Neural progenitor cell (in vitro differentiated cells): ENCODE measurements at regions not wholly inside any gene's neighbourhood (a gene's known extent, or its start where the extent isn't known, plus 50 kb on each side); places are given as distances from the start of the nearest gene placed in this dataset.

Experiments
- DNase-seq: peaks from one replicate; pipeline ENCODE4 v3.0.0-alpha.2; 2016; ENCODE audit warnings: low spot score
- H2AFZ ChIP-seq: fragments of 200-600 bp; sonication (generic); replicated peaks from 2 replicates; pipeline ENCODE4 v1.6.1; 2016; ENCODE audit warnings: antibody characterized with exemption
- H3F3A ChIP-seq: fragments of 200-600 bp; sonication (generic); 2 replicates; pipeline ENCODE4 v1.6.1; 2016; ENCODE audit warnings: antibody characterized with exemption, low read depth
- H3K27ac ChIP-seq: fragments of 200-600 bp; sonication (generic); 2 replicates; pipeline ENCODE4 v1.5.1; 2016; ENCODE audit warnings: mild to moderate bottlenecking
- H3K27me3 ChIP-seq: fragments of 200-600 bp; sonication (generic); 2 replicates; pipeline ENCODE4 v1.6.1; 2016; ENCODE audit warnings: mild to moderate bottlenecking, moderate library complexity
- H3K36me3 ChIP-seq: fragments of 200-600 bp; sonication (generic); 2 replicates; pipeline ENCODE4 v1.5.1; 2016
- H3K4me1 ChIP-seq: fragments of 200-600 bp; sonication (generic); 2 replicates; pipeline ENCODE4 v1.6.1; 2016; ENCODE audit warnings: mixed run types
- H3K4me2 ChIP-seq: fragments of 200-600 bp; sonication (generic); 2 replicates; pipeline ENCODE4 v1.6.1; 2016
- H3K4me3 ChIP-seq: fragments of 200-600 bp; sonication (generic); 2 replicates; pipeline ENCODE4 v1.5.1; 2016
- H3K79me2 ChIP-seq: fragments of 200-600 bp; sonication (generic); 2 replicates; pipeline ENCODE4 v1.6.1; 2016; ENCODE audit warnings: low read depth
- H3K9ac ChIP-seq: fragments of 200-600 bp; sonication (generic); 2 replicates; pipeline ENCODE4 v1.6.1; 2016
- H3K9me3 ChIP-seq: fragments of 200-600 bp; sonication (generic); 2 replicates; pipeline ENCODE4 v1.5.1; 2016; ENCODE audit warnings: low read depth
- H4K20me1 ChIP-seq: fragments of 200-600 bp; sonication (generic); 2 replicates; pipeline ENCODE4 v1.6.1; 2016; ENCODE audit warnings: low read depth
- H3K27ac Mint-ChIP-seq: 3 replicates; pipeline ENCODE4 v1.8.0; 2021; ENCODE audit warnings: mixed read lengths
- H3K27me3 Mint-ChIP-seq: 2 replicates; pipeline ENCODE4 v1.8.0; 2022; ENCODE audit warnings: low read depth, mild to moderate bottlenecking, inconsistent platforms, moderate library complexity, mixed read lengths; ENCODE audit not compliant: insufficient read depth
- H3K36me3 Mint-ChIP-seq: 3 replicates; pipeline ENCODE4 v1.8.0; 2021; ENCODE audit warnings: mixed read lengths
- H3K4me1 Mint-ChIP-seq: 3 replicates; pipeline ENCODE4 v1.8.0; 2021; ENCODE audit warnings: mixed read lengths
- H3K4me3 Mint-ChIP-seq: 3 replicates; pipeline ENCODE4 v1.8.0; 2021; ENCODE audit warnings: mild to moderate bottlenecking, moderate library complexity, mixed read lengths
- H3K9me3 Mint-ChIP-seq: 3 replicates; pipeline ENCODE4 v1.8.0; 2020; ENCODE audit warnings: mixed read lengths
- EZH2 ChIP-seq: fragments of 200-600 bp; sonication (generic); IDR thresholded peaks from 2 replicates; pipeline ENCODE4 v1.6.1; 2017; ENCODE audit warnings: antibody characterized with exemption, mild to moderate bottlenecking, moderate library complexity
- EZH2phosphoT487 ChIP-seq: fragments of 200-600 bp; sonication (generic); IDR thresholded peaks from 2 replicates; pipeline ENCODE4 v1.6.1; 2017; ENCODE audit warnings: antibody characterized with exemption
- TF ChIP-seq, protein P1 (sequence below): fragments of 200-600 bp; sonication (generic); IDR thresholded peaks from 2 replicates; pipeline ENCODE4 v1.5.1; 2017; ENCODE audit warnings: antibody characterized with exemption, mild to moderate bottlenecking

DNA sequence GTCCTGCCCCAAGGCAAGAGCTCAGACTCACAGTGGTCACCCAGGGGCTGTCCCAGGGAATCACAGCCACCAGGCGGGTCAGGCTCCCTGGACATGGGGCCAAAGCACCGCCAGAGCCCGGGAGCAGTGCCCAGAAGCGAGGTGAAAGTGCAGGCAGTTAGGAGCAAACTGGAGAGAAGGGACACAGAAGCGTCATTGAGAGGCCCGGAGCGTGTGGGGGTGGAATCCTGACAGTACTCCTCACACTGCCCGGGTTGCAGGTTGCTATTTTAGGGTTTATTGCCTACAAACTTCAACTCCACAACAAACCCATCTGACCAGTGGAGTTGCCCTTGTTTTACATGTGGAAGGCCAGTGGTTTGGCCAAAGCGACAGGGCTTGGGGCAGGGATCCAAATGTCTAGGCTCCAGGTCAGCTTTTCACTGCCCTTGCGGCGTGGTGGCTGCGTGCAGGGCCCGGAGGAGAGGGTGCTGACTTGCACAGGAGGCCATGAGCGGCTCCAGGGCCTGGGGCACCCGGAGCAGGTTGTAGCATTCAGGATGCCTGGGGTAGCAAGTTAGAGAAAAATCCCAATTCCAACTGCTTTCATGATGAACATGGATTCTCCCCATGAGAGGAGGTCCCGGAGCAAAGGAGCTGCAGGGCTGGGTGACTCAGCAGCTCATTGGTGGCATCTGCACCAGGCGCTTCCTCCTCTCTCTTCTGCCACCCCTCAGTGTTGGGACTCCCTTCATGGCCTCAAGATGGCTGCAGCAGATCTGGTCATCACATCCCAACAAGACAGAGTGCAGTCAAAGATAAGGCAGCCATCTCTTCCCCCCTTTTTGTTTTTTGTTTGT, 112.3 kb upstream of the NCOR2 start:
- Histone ChIP-seq H3K4me1 (peaks cover 13% of the 10 kb centered on the region), H3K4me3 (no peak overlapping the region), H3K4me2 (no peak overlapping the region), H3F3A (peaks cover 13% of the 10 kb centered on the region), H3K79me2 (no peaks in the 10 kb centered on the region), H3K9ac (no peak overlapping the region), H4K20me1 (no peaks in the 10 kb centered on the region), H3K27ac (no peak overlapping the region), H3K9me3 (no peaks in the 10 kb centered on the region), H3K27me3 (no peaks in the 10 kb centered on the region), H3K36me3 (no peaks in the 10 kb centered on the region), H2AFZ (no peak overlapping the region)
- no peak overlapping the region for H3K4me3 Mint-ChIP-seq
- H3K27ac Mint-ChIP-seq: no peak overlapping the region
- H3K36me3 Mint-ChIP-seq: no peaks in the 10 kb centered on the region
- TF ChIP-seq EZH2phosphoT487 (no peak), EZH2 (no peak)
- TF ChIP-seq, protein P1, sequence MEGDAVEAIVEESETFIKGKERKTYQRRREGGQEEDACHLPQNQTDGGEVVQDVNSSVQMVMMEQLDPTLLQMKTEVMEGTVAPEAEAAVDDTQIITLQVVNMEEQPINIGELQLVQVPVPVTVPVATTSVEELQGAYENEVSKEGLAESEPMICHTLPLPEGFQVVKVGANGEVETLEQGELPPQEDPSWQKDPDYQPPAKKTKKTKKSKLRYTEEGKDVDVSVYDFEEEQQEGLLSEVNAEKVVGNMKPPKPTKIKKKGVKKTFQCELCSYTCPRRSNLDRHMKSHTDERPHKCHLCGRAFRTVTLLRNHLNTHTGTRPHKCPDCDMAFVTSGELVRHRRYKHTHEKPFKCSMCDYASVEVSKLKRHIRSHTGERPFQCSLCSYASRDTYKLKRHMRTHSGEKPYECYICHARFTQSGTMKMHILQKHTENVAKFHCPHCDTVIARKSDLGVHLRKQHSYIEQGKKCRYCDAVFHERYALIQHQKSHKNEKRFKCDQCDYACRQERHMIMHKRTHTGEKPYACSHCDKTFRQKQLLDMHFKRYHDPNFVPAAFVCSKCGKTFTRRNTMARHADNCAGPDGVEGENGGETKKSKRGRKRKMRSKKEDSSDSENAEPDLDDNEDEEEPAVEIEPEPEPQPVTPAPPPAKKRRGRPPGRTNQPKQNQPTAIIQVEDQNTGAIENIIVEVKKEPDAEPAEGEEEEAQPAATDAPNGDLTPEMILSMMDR: no peak
- H3K27me3 Mint-ChIP-seq: peaks cover 48% of the 10 kb centered on the region
- no peak for DNase-seq
- peaks cover 62% of the 10 kb centered on the region for H3K4me1 Mint-ChIP-seq
- peaks cover 9% of the 10 kb centered on the region for H3K9me3 Mint-ChIP-seq

DNA sequence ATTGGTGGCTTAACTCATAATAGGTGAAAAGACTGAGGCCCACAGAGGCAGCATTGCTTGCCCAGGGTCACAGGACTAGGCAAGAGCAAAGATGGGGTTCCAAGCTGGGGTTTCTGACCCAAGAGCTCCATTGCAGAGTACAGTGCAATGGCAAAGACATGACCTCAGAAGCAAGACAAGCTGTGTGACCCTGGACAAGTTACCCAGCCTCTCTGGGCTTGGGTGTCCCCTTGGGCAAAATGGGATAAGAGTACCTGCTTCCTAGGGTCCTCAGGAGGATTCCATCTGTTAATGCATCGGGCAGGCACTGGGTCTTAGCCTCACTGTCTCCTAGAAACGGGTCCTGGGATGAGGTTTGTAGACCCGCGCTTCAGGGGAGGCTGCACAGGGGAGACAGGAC, 111.6 kb upstream of the NCOR2 start:
- H3K4me1 ChIP-seq: peaks cover 13% of the 10 kb centered on the region
- H4K20me1 ChIP-seq: no peaks in the 10 kb centered on the region
- H3K36me3 Mint-ChIP-seq: no peaks in the 10 kb centered on the region
- no peak overlapping the region for H3K9ac ChIP-seq
- peaks cover 9% of the 10 kb centered on the region for H3K9me3 Mint-ChIP-seq
- no peaks in the 10 kb centered on the region for H3K27me3 ChIP-seq
- H2AFZ ChIP-seq: no peak overlapping the region
- H3K36me3 ChIP-seq: no peaks in the 10 kb centered on the region
- no peaks in the 10 kb centered on the region for H3K9me3 ChIP-seq
- H3F3A ChIP-seq: peaks cover 7% of the 10 kb centered on the region
- no peaks in the 10 kb centered on the region for H3K79me2 ChIP-seq
- no peak overlapping the region for H3K27ac ChIP-seq
- peak overlapping the region; percentile 44 for H3K4me3 Mint-ChIP-seq
- peaks cover 43% of the 10 kb centered on the region for H3K27me3 Mint-ChIP-seq
- H3K4me2 ChIP-seq: no peak overlapping the region
- no peak for DNase-seq
- H3K27ac Mint-ChIP-seq: no peak overlapping the region
- TF ChIP-seq, protein P1: no peak
- TF ChIP-seq EZH2 (no peak), EZH2phosphoT487 (no peak)
- H3K4me3 ChIP-seq: no peak overlapping the region
- H3K4me1 Mint-ChIP-seq: peaks cover 59% of the 10 kb centered on the region

GRCh38 chr12:124678421-124678893, 111.0 kb upstream of the NCOR2 start:
- H3K27me3 ChIP-seq: no peaks in the 10 kb centered on the region
- H3K27ac ChIP-seq: no peak overlapping the region
- peaks cover 7% of the 10 kb centered on the region for H3F3A ChIP-seq
- H3K27ac Mint-ChIP-seq: no peak overlapping the region
- H3K79me2 ChIP-seq: no peaks in the 10 kb centered on the region
- no peak overlapping the region for H3K4me3 ChIP-seq
- no peak overlapping the region for H3K4me2 ChIP-seq
- no peaks in the 10 kb centered on the region for H4K20me1 ChIP-seq
- H3K4me1 ChIP-seq: peaks cover 13% of the 10 kb centered on the region
- H3K9ac ChIP-seq: no peak overlapping the region
- H2AFZ ChIP-seq: no peak overlapping the region
- no peaks in the 10 kb centered on the region for H3K36me3 Mint-ChIP-seq
- H3K4me1 Mint-ChIP-seq: peaks cover 62% of the 10 kb centered on the region
- H3K4me3 Mint-ChIP-seq: no peak overlapping the region
- H3K9me3 ChIP-seq: no peaks in the 10 kb centered on the region
- no peak for TF ChIP-seq EZH2phosphoT487
- TF ChIP-seq EZH2: no peak
- TF ChIP-seq, protein P1: no peak
- H3K27me3 Mint-ChIP-seq: peaks cover 40% of the 10 kb centered on the region
- peaks cover 9% of the 10 kb centered on the region for H3K9me3 Mint-ChIP-seq
- no peak for DNase-seq
- no peaks in the 10 kb centered on the region for H3K36me3 ChIP-seq
